NCI-H2196 treated with DMSO at 0.1 percent for 48 hours (cell line): ENCODE measurements at regions not wholly inside any gene's neighbourhood (a gene's known extent, or its start where the extent isn't known, plus 50 kb on each side); places are given as distances from the start of the nearest gene placed in this dataset.
A peak's percentile ranks its signal among the peaks of the same experiment; 100 is the strongest.
"Not testable (repeated sequence)": the region's sequence is repeated elsewhere in the genome, so short reads cannot be mapped to it uniquely, and the experiment has no call there.

Source experiments
- DNase-seq: peaks from one replicate; lab custom pipeline; 2025; ENCODE audit not compliant: unreplicated experiment; lab: John Stamatoyannopoulos, UW

DNA sequence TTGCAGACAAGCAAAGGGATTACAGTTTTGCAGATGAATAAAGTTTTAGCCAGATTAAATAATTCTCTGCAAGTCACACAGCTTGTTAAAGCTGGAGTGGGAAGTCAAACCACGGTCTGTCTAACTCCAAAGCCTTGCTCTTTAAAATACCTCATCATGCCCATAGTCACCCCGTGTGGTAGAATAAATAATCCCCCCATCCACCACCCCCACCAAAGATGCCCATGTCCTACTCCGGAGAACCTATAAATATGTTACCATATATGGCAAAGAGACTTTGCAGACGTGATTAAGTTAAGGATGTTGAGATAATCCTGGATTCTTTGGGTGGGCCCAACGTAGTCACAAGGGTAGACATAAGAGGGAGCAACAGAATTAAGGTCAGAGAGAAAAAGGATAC, 118.7 kb downstream of the BEND2 start:
- DNase-seq, result no peak

DNA sequence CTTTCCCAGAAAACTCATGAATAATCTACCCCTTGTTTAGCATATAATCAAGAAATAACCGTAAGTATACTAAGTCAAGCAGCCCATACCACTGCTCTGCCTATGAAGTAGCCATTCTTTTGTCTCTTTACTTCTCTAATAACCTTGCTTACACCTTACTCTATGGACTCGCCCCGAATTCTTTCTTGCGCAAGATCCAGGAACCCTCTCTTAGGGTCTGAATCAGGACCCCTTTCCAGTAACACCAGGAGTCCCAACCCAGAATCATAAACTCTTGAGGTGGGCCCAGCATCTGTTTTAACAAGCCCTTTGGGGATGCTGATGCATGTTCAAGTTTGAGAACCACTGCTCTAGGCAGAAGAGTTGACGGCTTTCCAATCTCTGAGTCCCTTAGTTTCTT, 119.6 kb downstream of the BEND2 start:
- no peak for DNase-seq

- DNase-seq, result no peak
Measured at GRCh38 chrX:18099745-18100144, 120.9 kb downstream of the BEND2 start.

DNA sequence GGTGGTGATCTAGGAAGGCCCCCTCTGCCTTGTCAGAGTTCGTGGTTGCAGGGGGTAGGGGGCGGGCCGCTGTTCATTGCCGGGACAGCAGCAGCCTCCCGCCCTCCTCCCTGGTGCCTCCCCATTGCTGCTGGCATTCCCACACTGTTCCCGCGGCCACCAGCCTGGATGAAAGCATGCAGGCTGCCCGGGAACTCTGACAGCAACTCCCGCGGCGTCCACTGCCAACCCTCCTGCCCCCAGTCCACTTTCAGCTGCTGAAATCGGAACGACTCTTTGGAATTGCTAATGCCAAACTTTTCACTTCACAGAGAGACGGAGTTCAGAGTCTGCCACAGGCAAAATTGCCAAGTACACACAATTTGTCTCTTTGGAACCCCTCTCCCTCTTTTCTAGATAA, 121.9 kb downstream of the BEND2 start:
- no peak for DNase-seq

DNA sequence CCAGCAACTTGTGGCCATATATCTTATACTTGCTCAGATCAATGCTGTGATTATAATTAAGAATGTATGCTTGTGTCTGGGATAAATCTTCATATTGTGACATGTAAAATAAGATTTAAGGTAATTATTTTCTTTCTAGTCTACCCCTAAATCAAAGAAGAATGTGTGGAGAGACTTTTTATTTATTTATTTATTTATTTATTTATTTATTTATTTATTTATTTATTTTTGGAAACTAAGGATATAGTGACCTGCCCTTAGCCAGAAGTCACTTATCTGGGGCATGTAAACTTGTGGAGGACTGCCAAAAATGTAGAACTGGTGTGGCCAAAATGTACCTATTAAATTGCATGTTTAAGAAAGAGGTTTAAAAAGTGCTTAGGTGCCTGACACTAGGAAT, 144.3 kb downstream of the BEND2 start:
- DNase-seq, result no peak

DNA sequence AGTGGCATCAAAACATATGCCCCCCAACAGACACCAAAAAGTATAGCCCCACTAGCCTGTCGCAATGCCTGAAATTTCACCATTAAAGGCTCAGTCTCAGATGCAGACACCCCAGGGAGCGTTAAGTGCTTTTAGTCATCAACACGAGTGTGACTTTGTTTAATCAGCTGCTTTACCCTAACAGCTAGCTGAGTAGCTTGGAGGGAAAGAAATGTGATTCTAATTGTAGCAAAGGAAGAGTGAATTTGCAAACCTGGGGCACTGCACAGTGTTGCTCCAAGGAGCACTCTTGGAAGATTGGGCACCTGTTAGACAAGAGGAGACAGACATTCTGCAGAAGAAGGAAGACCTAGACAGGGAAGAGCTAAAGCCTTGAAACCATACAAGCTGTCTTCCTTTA, 145.1 kb downstream of the BEND2 start:
- DNase-seq, result peak; percentile 16

DNA sequence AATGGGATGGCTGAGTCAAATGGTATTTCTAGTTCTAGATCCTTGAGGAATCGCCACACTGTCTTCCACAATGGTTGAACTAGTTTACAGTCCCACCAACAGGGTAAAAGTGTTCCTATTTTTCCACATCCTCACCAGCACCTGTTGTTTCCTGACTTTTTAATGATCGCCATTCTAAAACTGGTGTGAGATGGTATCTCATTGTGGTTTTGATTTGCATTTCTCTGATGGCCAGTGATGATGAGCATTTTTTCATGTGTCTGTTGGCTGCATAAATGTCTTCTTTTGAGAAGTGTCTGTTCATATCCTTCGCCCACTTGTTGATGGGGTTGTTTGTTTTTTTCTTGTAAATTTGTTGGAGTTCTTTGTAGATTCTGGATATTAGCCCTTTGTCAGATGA, 152.6 kb downstream of the BEND2 start:
- DNase-seq, result not testable (repeated sequence)

DNA sequence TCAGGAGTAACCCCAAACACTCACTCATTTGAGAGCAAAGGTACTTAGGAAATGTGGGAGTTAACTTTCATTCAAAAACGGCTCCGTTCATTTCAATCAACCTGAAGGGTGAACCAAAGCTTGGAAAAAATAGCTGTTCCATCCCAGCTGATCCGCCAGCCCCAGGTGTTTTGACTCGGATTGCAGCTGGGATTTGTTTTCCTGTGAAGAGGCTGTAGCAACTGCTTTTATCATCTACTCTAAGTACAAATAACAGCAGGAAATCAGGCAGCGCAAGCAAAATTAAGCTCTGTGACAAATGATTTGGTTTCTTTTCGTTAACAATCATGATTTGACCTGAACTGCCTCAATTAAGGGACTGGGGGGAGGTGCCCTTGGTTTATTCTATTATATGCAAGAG, 154.7 kb downstream of the BEND2 start:
- DNase-seq, result no peak

GRCh38 chrX:18051690-18052089, 169.0 kb downstream of the BEND2 start:
- DNase-seq, result no peak

GRCh38 chrX:18047491-18047890, 173.2 kb downstream of the BEND2 start:
- DNase-seq, result no peak

- DNase-seq, result no peak
Measured at GRCh38 chrX:18045436-18045835, 175.2 kb downstream of the BEND2 start.

- no peak for DNase-seq
Measured at GRCh38 chrX:18042776-18043175, 177.9 kb downstream of the BEND2 start.

GRCh38 chrX:18041656-18042055, 179.0 kb downstream of the BEND2 start:
- no peak for DNase-seq

GRCh38 chrX:18039023-18039422, 177.9 kb upstream of the RAI2 start:
- no peak for DNase-seq

DNA sequence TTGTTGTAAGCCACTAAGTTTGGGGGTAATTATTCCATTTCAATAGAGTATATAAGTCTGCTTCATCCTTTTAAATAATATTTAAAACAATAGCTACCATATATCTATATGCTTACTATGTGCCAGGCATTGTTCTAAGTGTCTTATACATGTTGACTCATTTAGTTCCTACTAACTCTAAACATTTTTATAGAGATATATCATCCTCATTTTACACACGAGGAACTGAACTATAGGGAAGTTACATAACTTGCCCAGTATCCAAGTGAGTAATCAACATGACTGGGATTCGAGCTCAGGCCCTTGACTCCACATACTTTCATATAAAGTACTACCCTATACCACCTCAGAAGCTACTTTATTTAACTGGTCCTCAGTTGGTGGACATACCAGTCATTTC, 175.3 kb upstream of the RAI2 start:
- DNase-seq, result no peak

GRCh38 chrX:18034945-18035344, 173.8 kb upstream of the RAI2 start:
- no peak for DNase-seq

GRCh38 chrX:18034504-18034903, 173.4 kb upstream of the RAI2 start:
- no peak for DNase-seq

DNA sequence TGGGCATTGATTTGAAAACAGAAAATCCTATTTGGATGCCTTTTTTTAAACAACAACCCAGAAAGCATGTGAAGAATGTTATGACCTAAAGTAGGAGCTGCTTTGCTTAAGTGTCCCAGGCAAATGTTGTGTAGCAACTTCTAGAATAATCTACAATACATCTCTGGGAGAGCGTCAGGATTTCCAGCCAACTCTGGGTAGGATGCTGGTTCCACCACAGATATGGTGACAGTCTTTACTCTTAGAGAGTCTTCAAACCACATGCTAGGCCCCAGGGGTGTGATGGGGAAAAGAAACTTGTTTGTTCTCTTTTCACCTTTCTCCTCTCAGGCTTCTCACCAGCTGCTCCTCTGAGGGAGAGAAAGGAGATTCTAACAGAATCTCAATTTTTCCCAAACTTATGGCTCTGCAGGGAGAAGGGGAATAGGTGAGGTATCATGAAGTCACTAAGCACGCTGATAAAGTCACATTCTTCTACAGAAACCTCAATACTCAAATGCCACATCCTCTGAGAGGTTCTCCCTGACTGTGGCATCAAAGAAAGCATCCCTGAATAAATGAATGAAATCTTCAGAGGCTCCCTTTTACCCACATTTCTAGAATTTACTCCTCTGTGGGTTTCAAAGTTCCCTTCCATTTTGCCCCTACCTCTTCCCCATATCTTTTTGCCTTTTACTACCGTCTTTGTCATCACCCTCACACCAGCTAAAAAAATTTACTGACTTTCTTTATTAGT, 171.6 kb upstream of the RAI2 start:
- no peak for DNase-seq

- no peak for DNase-seq
Measured at GRCh38 chrX:18031726-18032375, 170.8 kb upstream of the RAI2 start.

GRCh38 chrX:18030656-18031055, 169.6 kb upstream of the RAI2 start:
- DNase-seq, result not testable (repeated sequence)

- no peak for DNase-seq
Measured at GRCh38 chrX:18026166-18026565, 165.1 kb upstream of the RAI2 start.

- peak; percentile 7 for DNase-seq
Measured at GRCh38 chrX:18017411-18017810, 156.3 kb upstream of the RAI2 start.

GRCh38 chrX:18016941-18017340, 155.8 kb upstream of the RAI2 start:
- no peak for DNase-seq
